ENCODE measurements at regions not wholly inside any gene's neighbourhood (a gene's known extent, or its start where the extent isn't known, plus 50 kb on each side); places are given as distances from the start of the nearest gene placed in this dataset.

DNA sequence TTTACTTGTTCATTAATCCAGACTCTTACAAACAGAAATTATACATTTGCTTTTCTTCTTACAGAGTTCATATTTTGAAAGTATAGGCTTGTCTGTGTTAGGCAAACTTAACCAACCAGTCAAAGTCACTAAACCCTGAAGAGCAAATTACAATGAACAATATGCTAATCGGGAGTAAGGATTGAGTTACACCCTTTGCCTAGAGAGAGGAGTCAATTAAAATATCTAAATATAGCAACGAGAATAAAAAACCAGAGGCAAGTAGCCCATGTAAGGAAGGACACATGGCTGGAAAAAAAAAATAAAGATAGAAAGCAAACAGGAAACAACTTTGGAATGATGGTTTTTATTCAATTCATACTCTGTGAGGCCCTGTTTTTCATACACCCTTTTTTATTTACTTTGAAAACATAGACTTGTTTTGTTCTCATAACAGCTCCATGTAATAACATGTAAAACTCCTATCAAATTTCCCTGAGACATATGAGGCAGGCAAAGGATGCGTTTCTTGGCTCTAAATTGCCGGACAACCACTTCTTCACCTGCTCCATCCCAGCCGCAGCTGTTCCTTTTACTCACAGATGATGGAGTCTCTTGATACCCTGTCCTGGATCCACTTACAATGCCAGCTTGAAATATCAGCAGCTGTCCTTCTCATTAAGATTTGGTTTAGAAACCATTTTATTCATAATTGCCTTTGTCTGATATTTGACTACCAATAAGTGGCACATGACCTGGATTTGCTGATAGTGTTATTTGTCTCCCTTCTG, 767.7 kb upstream of the GCFC2 start:
- Histone ChIP-seq H3K4me1 (ENCODE audit: control insufficient read depth, extremely low read depth, insufficient read depth, low read length) (no peaks in the 10 kb centered on the region), H3K27me3 (ENCODE audit: control insufficient read depth, insufficient read depth, low read length) (no peaks in the 10 kb centered on the region), H3K4me2 (ENCODE audit: extremely low read depth, insufficient read depth, low read length) (no peak overlapping the region), H3K36me3 (ENCODE audit: control insufficient read depth, insufficient read depth, low read length) (no peaks in the 10 kb centered on the region), H3K9ac (ENCODE audit: insufficient read depth, low read length) (no peak overlapping the region), H3K79me2 (ENCODE audit: control insufficient read depth, insufficient read depth, low read length) (no peaks in the 10 kb centered on the region), H2AFZ (ENCODE audit: low read length) (no peak overlapping the region), H3K27ac (ENCODE audit: insufficient read depth, low read length) (no peak overlapping the region), H3K9me3 (ENCODE audit: control insufficient read depth, insufficient read depth, low read depth, low read length) (no peaks in the 10 kb centered on the region), H3K4me3 (replicated peaks in 1 of 4; ENCODE audit: control extremely low read depth in 1 of 4, insufficient read depth in 1 of 4, low read depth in 3 of 4, low read length in 4 of 4) (no peak overlapping the region), H4K20me1 (ENCODE audit: control insufficient read depth, extremely low read depth, insufficient read depth, low read length) (no peaks in the 10 kb centered on the region)
- TF ChIP-seq EZH2 (IDR thresholded peaks at IDR 0.05; ENCODE audit: low read length, missing control alignments), result no peak
- TF ChIP-seq, protein P1, sequence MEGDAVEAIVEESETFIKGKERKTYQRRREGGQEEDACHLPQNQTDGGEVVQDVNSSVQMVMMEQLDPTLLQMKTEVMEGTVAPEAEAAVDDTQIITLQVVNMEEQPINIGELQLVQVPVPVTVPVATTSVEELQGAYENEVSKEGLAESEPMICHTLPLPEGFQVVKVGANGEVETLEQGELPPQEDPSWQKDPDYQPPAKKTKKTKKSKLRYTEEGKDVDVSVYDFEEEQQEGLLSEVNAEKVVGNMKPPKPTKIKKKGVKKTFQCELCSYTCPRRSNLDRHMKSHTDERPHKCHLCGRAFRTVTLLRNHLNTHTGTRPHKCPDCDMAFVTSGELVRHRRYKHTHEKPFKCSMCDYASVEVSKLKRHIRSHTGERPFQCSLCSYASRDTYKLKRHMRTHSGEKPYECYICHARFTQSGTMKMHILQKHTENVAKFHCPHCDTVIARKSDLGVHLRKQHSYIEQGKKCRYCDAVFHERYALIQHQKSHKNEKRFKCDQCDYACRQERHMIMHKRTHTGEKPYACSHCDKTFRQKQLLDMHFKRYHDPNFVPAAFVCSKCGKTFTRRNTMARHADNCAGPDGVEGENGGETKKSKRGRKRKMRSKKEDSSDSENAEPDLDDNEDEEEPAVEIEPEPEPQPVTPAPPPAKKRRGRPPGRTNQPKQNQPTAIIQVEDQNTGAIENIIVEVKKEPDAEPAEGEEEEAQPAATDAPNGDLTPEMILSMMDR (conservative IDR thresholded peaks at IDR 0.05 in 1 of 2, IDR thresholded peaks at IDR 0.05 in 1 of 2; ENCODE audit: low read depth in 1 of 2, low read length in 2 of 2), result no peak
- no peak for DNase-seq (ENCODE audit: low read depth in 2 of 2)

DNA sequence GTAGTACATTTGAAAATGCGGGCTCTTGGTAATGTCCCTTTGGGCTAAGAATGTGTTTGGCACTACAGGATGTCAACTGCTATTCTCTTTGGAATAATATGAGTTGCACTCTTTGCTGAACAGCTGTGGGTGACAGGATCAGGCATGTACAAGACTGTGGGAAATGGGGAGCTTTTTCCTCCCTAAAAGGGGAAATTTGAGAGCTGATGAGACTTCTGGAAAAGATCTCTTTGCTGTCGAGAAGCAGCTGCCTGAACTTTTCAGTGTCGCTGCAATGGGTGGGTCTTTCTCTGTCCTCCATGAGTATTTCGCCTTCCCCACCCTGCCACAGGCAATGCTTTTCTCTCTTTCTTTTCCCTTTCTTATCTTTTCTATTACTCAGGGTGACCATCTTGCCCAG, 762.2 kb upstream of the GCFC2 start:
- Histone ChIP-seq H3K27ac (ENCODE audit: insufficient read depth, low read length) (no peak overlapping the region), H4K20me1 (ENCODE audit: control insufficient read depth, extremely low read depth, insufficient read depth, low read length) (no peaks in the 10 kb centered on the region), H3K4me2 (ENCODE audit: extremely low read depth, insufficient read depth, low read length) (no peak overlapping the region), H2AFZ (ENCODE audit: low read length) (no peak overlapping the region), H3K79me2 (ENCODE audit: control insufficient read depth, insufficient read depth, low read length) (no peaks in the 10 kb centered on the region), H3K27me3 (ENCODE audit: control insufficient read depth, insufficient read depth, low read length) (no peaks in the 10 kb centered on the region), H3K9ac (ENCODE audit: insufficient read depth, low read length) (no peak overlapping the region), H3K9me3 (ENCODE audit: control insufficient read depth, insufficient read depth, low read depth, low read length) (no peaks in the 10 kb centered on the region), H3K36me3 (ENCODE audit: control insufficient read depth, insufficient read depth, low read length) (no peaks in the 10 kb centered on the region), H3K4me3 (replicated peaks in 1 of 4; ENCODE audit: control extremely low read depth in 1 of 4, insufficient read depth in 1 of 4, low read depth in 3 of 4, low read length in 4 of 4) (no peak overlapping the region), H3K4me1 (ENCODE audit: control insufficient read depth, extremely low read depth, insufficient read depth, low read length) (no peaks in the 10 kb centered on the region)
- no peak for DNase-seq (ENCODE audit: low read depth in 2 of 2)
- no peak for TF ChIP-seq EZH2 (IDR thresholded peaks at IDR 0.05; ENCODE audit: low read length, missing control alignments)
- TF ChIP-seq, protein P1 (conservative IDR thresholded peaks at IDR 0.05 in 1 of 2, IDR thresholded peaks at IDR 0.05 in 1 of 2; ENCODE audit: low read depth in 1 of 2, low read length in 2 of 2), result no peak

DNA sequence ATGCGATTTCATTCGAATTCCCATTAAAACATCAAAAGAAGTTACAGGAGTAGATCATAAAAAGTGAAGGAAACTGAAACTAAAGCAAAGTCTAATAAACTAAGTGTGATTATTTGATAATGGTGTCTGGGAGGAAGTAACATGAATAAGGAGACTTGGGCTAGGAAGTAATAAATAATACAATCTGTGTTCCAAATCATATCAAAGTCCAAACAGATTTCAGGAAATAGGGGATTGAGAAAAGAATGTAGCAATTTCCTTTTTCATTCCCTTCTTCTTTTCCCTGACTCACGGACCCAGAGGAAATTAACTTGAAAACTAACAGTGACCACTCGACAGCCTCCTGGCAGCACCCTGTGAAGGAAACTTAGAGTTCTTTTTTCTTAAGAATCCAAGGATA, 758.4 kb upstream of the GCFC2 start:
- H3K4me2 ChIP-seq (ENCODE audit: extremely low read depth, insufficient read depth, low read length), result no peak overlapping the region
- H4K20me1 ChIP-seq (ENCODE audit: control insufficient read depth, extremely low read depth, insufficient read depth, low read length), result no peaks in the 10 kb centered on the region
- TF ChIP-seq, protein P1 (conservative IDR thresholded peaks at IDR 0.05 in 1 of 2, IDR thresholded peaks at IDR 0.05 in 1 of 2; ENCODE audit: low read depth in 1 of 2, low read length in 2 of 2), result no peak
- TF ChIP-seq EZH2 (IDR thresholded peaks at IDR 0.05; ENCODE audit: low read length, missing control alignments), result no peak
- no peaks in the 10 kb centered on the region for H3K27me3 ChIP-seq (ENCODE audit: control insufficient read depth, insufficient read depth, low read length)
- H3K9ac ChIP-seq (ENCODE audit: insufficient read depth, low read length), result no peak overlapping the region
- no peaks in the 10 kb centered on the region for H3K36me3 ChIP-seq (ENCODE audit: control insufficient read depth, insufficient read depth, low read length)
- H3K4me3 ChIP-seq (replicated peaks in 1 of 4; ENCODE audit: control extremely low read depth in 1 of 4, insufficient read depth in 1 of 4, low read depth in 3 of 4, low read length in 4 of 4), result no peak overlapping the region
- DNase-seq (ENCODE audit: low read depth in 2 of 2), result no peak
- H3K9me3 ChIP-seq (ENCODE audit: control insufficient read depth, insufficient read depth, low read depth, low read length), result no peaks in the 10 kb centered on the region
- H3K4me1 ChIP-seq (ENCODE audit: control insufficient read depth, extremely low read depth, insufficient read depth, low read length), result no peaks in the 10 kb centered on the region
- no peaks in the 10 kb centered on the region for H3K79me2 ChIP-seq (ENCODE audit: control insufficient read depth, insufficient read depth, low read length)
- H3K27ac ChIP-seq (ENCODE audit: insufficient read depth, low read length), result no peak overlapping the region
- no peak overlapping the region for H2AFZ ChIP-seq (ENCODE audit: low read length)
